Esophagus squamous epithelium (tissue), 4 donors: ENCODE measurements at regions not wholly inside any gene's neighbourhood (a gene's known extent, or its start where the extent isn't known, plus 50 kb on each side); places are given as distances from the start of the nearest gene placed in this dataset.

ENCODE experiments used
- POLR2A ChIP-seq, 4 donors: fragments of 450-650 bp; IDR thresholded peaks; one replicate each; pipeline ENCODE4 v1.6.1; 2017; ENCODE audit warnings: antibody characterized with exemption in 4 of 4, mild to moderate bottlenecking in 4 of 4, moderate library complexity in 3 of 4
- TF ChIP-seq, protein P1 (sequence below), 6 experiments: fragments of 450-650 bp in 4 of 6; fragments of 200-600 bp in 2 of 6; sonication (generic) in 2 of 6; IDR thresholded peaks; one replicate each; pipeline ENCODE4 v1.5.1; 2016 to 2019; ENCODE audit warnings: antibody characterized with exemption in 6 of 6, mild to moderate bottlenecking in 4 of 6, moderate library complexity in 4 of 6

DNA sequence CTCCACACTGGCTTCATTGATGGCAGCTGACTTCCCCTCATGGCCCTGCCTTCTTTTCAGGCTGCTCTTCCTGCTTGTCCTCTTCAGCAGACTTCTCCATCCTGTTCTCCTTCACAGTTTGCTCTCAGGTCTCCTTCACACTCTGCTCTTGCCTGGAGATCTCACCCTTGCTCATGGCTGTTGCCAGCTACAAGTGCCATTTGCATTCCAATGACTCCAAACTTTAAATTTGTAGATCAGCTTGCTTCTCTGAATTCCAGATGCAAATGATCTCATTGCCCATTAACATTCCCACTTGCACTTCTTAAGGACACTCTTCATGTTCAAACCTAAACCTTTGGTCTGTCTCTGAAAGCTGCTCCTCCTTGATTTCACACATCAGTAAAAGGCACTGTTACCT is 343.0 kb downstream of the QKI start:
- TF ChIP-seq, protein P1, sequence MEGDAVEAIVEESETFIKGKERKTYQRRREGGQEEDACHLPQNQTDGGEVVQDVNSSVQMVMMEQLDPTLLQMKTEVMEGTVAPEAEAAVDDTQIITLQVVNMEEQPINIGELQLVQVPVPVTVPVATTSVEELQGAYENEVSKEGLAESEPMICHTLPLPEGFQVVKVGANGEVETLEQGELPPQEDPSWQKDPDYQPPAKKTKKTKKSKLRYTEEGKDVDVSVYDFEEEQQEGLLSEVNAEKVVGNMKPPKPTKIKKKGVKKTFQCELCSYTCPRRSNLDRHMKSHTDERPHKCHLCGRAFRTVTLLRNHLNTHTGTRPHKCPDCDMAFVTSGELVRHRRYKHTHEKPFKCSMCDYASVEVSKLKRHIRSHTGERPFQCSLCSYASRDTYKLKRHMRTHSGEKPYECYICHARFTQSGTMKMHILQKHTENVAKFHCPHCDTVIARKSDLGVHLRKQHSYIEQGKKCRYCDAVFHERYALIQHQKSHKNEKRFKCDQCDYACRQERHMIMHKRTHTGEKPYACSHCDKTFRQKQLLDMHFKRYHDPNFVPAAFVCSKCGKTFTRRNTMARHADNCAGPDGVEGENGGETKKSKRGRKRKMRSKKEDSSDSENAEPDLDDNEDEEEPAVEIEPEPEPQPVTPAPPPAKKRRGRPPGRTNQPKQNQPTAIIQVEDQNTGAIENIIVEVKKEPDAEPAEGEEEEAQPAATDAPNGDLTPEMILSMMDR (IDR thresholded peaks at IDR 0.05) = no peak
- TF ChIP-seq POLR2A (IDR thresholded peaks at IDR 0.05) = no peak
